C4-2B (cell line): ENCODE measurements at regions not wholly inside any gene's neighbourhood (a gene's known extent, or its start where the extent isn't known, plus 50 kb on each side); places are given as distances from the start of the nearest gene placed in this dataset.
"Not testable (repeated sequence)": the region's sequence is repeated elsewhere in the genome, so short reads cannot be mapped to it uniquely, and the experiment has no call there.

Experiments used
- H3K27ac ChIP-seq: fragments of 450-650 bp; 2 replicates; pipeline ENCODE4 v1.5.1; 2017
- CTCF ChIP-seq: fragments of 450-650 bp; conservative IDR thresholded peaks from 2 replicates; pipeline ENCODE4 v1.5.1; 2017; ENCODE audit warnings: mild to moderate bottlenecking
- ZFX ChIP-seq: fragments of 450-650 bp; IDR thresholded peaks from 2 replicates; pipeline ENCODE4 v1.6.1; 2017

- TF ChIP-seq CTCF: no peak
- H3K27ac ChIP-seq: no peak overlapping the region
Observed at GRCh38 chr4:127509155-127509554, 123.6 kb upstream of the INTU start.

- H3K27ac ChIP-seq: not testable (repeated sequence)
Observed at GRCh38 chr4:127512672-127513071, 120.1 kb upstream of the INTU start.

GRCh38 chr4:127515259-127515658 is 117.5 kb upstream of the INTU start:
- H3K27ac ChIP-seq: not testable (repeated sequence)

GRCh38 chr4:127518046-127518445 is 114.7 kb upstream of the INTU start:
- H3K27ac ChIP-seq: no peak overlapping the region
- TF ChIP-seq ZFX (no peak), CTCF (no peak)

- no peak overlapping the region for H3K27ac ChIP-seq
- no peak for TF ChIP-seq ZFX
- TF ChIP-seq CTCF: no peak
Observed at GRCh38 chr4:127521463-127521862, 111.3 kb upstream of the INTU start.

GRCh38 chr4:127523369-127523768 is 109.4 kb upstream of the INTU start:
- no peak overlapping the region for H3K27ac ChIP-seq
- TF ChIP-seq CTCF: no peak
- TF ChIP-seq ZFX: no peak

- H3K27ac ChIP-seq: no peak overlapping the region
- TF ChIP-seq CTCF (no peak), ZFX (no peak)
Observed at GRCh38 chr4:127525608-127526007, 107.1 kb upstream of the INTU start.

GRCh38 chr4:127528302-127528701 is 104.5 kb upstream of the INTU start:
- no peak overlapping the region for H3K27ac ChIP-seq
- TF ChIP-seq CTCF: no peak
- TF ChIP-seq ZFX: no peak

GRCh38 chr4:127529879-127530278 is 102.9 kb upstream of the INTU start:
- H3K27ac ChIP-seq: not testable (repeated sequence)
